Tongue (tissue), 1 donor: ENCODE measurements at regions not wholly inside any gene's neighbourhood (a gene's known extent, or its start where the extent isn't known, plus 50 kb on each side); places are given as distances from the start of the nearest gene placed in this dataset.
"Not testable (repeated sequence)": the region's sequence is repeated elsewhere in the genome, so short reads cannot be mapped to it uniquely, and the experiment has no call there.

ENCODE experiments used
- DNase-seq: peaks from one replicate; pipeline ENCODE4 v3.0.0-alpha.2; 2015

- no peak for DNase-seq
Measured at GRCh38 chr5:23451156-23451555, 56.3 kb upstream of the PRDM9 start.

GRCh38 chr5:23450187-23450586 lies 57.2 kb upstream of the PRDM9 start:
- DNase-seq = peak; percentile 16

GRCh38 chr5:23448627-23449026 lies 58.8 kb upstream of the PRDM9 start:
- DNase-seq = no peak

GRCh38 chr5:23446424-23446823 lies 61.0 kb upstream of the PRDM9 start:
- peak; percentile 55 for DNase-seq

GRCh38 chr5:23445573-23445972 lies 61.8 kb upstream of the PRDM9 start:
- DNase-seq = no peak

- DNase-seq = no peak
Measured at GRCh38 chr5:23440703-23441102, 66.7 kb upstream of the PRDM9 start.

GRCh38 chr5:23437011-23437410 lies 70.4 kb upstream of the PRDM9 start:
- peak; percentile 56 for DNase-seq

- DNase-seq = no peak
Measured at GRCh38 chr5:23433534-23434315, 73.7 kb upstream of the PRDM9 start.

GRCh38 chr5:23428705-23429104 lies 78.7 kb upstream of the PRDM9 start:
- DNase-seq = no peak

GRCh38 chr5:23420214-23420613 lies 87.2 kb upstream of the PRDM9 start:
- not testable (repeated sequence) for DNase-seq

GRCh38 chr5:23419115-23419514 lies 88.3 kb upstream of the PRDM9 start:
- DNase-seq = no peak

GRCh38 chr5:23412515-23412914 lies 94.9 kb upstream of the PRDM9 start:
- DNase-seq = no peak

- DNase-seq = no peak
Measured at GRCh38 chr5:23411994-23412393, 95.4 kb upstream of the PRDM9 start.

GRCh38 chr5:23411200-23411599 lies 96.2 kb upstream of the PRDM9 start:
- DNase-seq = no peak

- DNase-seq = not testable (repeated sequence)
Measured at GRCh38 chr5:23410775-23411174, 96.6 kb upstream of the PRDM9 start.

- DNase-seq = no peak
Measured at GRCh38 chr5:23405316-23406068, 101.9 kb upstream of the PRDM9 start.

GRCh38 chr5:23402585-23402984 lies 104.8 kb upstream of the PRDM9 start:
- DNase-seq = no peak

GRCh38 chr5:23400951-23401350 lies 106.5 kb upstream of the PRDM9 start:
- no peak for DNase-seq

GRCh38 chr5:23396346-23396745 lies 111.1 kb upstream of the PRDM9 start:
- DNase-seq = no peak

- DNase-seq = peak; percentile 90
Measured at GRCh38 chr5:23389291-23390101, 117.9 kb upstream of the PRDM9 start.

- no peak for DNase-seq
Measured at GRCh38 chr5:23385036-23385435, 122.4 kb upstream of the PRDM9 start.

GRCh38 chr5:23372177-23372576 lies 135.2 kb upstream of the PRDM9 start:
- DNase-seq = no peak

- no peak for DNase-seq
Measured at GRCh38 chr5:23368393-23368792, 139.0 kb upstream of the PRDM9 start.
